ENCODE measurements at regions not wholly inside any gene's neighbourhood (a gene's known extent, or its start where the extent isn't known, plus 50 kb on each side); places are given as distances from the start of the nearest gene placed in this dataset.

DNA sequence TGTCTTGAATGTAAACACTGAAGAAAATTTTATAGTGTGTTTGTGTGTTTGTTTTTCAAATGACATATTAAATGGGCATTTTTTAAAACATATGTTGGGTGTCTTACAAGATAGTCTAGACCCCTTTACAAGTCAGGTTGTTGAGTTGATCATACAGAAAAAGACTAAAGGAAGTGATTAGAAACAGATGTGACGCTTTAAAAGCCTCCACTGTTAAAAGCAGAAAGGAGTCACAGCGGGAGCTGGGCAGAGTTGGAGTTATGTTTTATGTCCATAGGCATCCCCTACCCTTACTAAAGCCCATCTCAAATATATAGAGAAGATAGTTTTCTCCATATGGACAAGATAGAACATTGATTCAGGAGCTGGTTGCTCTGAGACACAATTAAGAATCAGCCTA lies 393.9 kb downstream of the PLPP3 start:
- TF ChIP-seq, protein P1, sequence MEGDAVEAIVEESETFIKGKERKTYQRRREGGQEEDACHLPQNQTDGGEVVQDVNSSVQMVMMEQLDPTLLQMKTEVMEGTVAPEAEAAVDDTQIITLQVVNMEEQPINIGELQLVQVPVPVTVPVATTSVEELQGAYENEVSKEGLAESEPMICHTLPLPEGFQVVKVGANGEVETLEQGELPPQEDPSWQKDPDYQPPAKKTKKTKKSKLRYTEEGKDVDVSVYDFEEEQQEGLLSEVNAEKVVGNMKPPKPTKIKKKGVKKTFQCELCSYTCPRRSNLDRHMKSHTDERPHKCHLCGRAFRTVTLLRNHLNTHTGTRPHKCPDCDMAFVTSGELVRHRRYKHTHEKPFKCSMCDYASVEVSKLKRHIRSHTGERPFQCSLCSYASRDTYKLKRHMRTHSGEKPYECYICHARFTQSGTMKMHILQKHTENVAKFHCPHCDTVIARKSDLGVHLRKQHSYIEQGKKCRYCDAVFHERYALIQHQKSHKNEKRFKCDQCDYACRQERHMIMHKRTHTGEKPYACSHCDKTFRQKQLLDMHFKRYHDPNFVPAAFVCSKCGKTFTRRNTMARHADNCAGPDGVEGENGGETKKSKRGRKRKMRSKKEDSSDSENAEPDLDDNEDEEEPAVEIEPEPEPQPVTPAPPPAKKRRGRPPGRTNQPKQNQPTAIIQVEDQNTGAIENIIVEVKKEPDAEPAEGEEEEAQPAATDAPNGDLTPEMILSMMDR (IDR thresholded peaks at IDR 0.05): no peak
- TF ChIP-seq POLR2A (IDR thresholded peaks at IDR 0.05): no peak

Data from testis (tissue), 2 donors.